Right atrium auricular region (tissue), 2 donors: ENCODE measurements at regions not wholly inside any gene's neighbourhood (a gene's known extent, or its start where the extent isn't known, plus 50 kb on each side); places are given as distances from the start of the nearest gene placed in this dataset.

Source experiments
- DNase-seq: peaks from one replicate; pipeline ENCODE4 v3.0.0-alpha.2; 2019; ENCODE audit warnings: low spot score
- H3K27ac ChIP-seq, 2 donors: fragments of 200-600 bp; sonication (generic); 1 replicate in 1 of 2; 2 replicates in 1 of 2; pipeline ENCODE4 v1.5.1; 2016 to 2019
- H3K27me3 ChIP-seq, 2 donors: fragments of 200-600 bp; sonication (generic); one replicate each; pipeline versions ENCODE4 v1.5.1 to v1.6.0; 2017 to 2019
- H3K36me3 ChIP-seq: fragments of 200-600 bp; sonication (generic); one replicate; pipeline ENCODE4 v1.5.1; 2016
- H3K4me1 ChIP-seq, 2 donors: fragments of 200-600 bp; sonication (generic); one replicate each; pipeline versions ENCODE4 v1.5.1 to v1.6.0; 2017 to 2019
- H3K4me3 ChIP-seq, 2 donors: fragments of 200-600 bp; sonication (generic); 1 replicate in 1 of 2; 2 replicates in 1 of 2; pipeline ENCODE4 v1.5.1; 2017 to 2019; ENCODE audit warnings: mild to moderate bottlenecking in 1 of 2, moderate library complexity in 1 of 2
- H3K9me3 ChIP-seq, 2 donors: fragments of 200-600 bp; sonication (generic); one replicate each; pipeline ENCODE4 v1.5.1; 2019
- CTCF ChIP-seq, 2 donors: fragments of 200-600 bp; sonication (generic); IDR thresholded peaks; one replicate each; pipeline ENCODE4 v1.5.1; 2019; ENCODE audit warnings: antibody characterized with exemption in 2 of 2

DNA sequence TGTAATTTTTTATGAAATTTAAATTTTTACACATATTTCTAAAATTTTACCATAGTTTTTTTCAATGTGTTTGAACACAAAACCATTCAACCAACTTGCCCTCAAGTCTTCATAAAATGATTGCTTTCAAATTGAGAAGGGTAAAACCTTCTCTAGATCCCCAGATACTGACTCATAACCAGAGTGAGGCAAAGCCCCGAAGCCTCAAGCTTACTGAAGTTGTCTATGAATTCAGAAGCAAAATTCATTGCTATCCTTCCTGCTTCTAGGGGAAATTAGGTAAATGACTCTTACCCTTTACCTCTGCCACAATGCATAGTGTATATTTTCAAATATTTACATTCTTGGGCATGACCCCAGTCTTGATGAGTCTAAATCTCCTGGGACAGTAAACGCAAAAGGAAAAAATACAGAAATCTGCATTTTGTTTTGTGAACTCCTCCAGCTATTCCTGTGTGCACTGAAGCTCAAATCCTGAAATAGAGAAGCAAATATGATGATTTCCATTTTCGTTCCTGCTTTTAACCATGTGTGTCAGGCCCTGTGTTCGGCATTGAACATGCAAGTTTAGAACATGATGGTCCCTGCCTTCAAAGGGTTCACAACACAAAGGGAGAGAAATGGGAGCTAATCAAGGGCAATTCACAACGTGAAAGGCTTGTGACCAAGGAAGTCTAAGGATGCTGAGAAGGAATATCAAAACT lies 246.3 kb downstream of the SUCLG1 start:
- no peak for DNase-seq
- Histone ChIP-seq H3K36me3 (no peaks in the 10 kb centered on the region), H3K9me3 (no peaks in the 10 kb centered on the region), H3K4me3 (no peak overlapping the region), H3K27me3 (no peaks in the 10 kb centered on the region), H3K4me1 (no peaks in the 10 kb centered on the region), H3K27ac (no peak overlapping the region)
- TF ChIP-seq CTCF (IDR thresholded peaks at IDR 0.05), result no peak

GRCh38 chr2:84209941-84210340 lies 249.1 kb downstream of the SUCLG1 start:
- Histone ChIP-seq H3K27me3 (no peaks in the 10 kb centered on the region), H3K4me1 (no peaks in the 10 kb centered on the region), H3K27ac (no peak overlapping the region), H3K36me3 (no peaks in the 10 kb centered on the region), H3K4me3 (no peak overlapping the region), H3K9me3 (no peaks in the 10 kb centered on the region)
- DNase-seq, result no peak
- TF ChIP-seq CTCF (IDR thresholded peaks at IDR 0.05), result no peak

- Histone ChIP-seq H3K27ac (no peak overlapping the region), H3K36me3 (no peaks in the 10 kb centered on the region), H3K27me3 (no peaks in the 10 kb centered on the region), H3K4me3 (no peak overlapping the region), H3K9me3 (no peaks in the 10 kb centered on the region), H3K4me1 (no peaks in the 10 kb centered on the region)
- TF ChIP-seq CTCF (IDR thresholded peaks at IDR 0.05), result no peak
- no peak for DNase-seq
These were observed 254.1 kb downstream of the SUCLG1 start for GRCh38 chr2:84204995-84205394.

DNA sequence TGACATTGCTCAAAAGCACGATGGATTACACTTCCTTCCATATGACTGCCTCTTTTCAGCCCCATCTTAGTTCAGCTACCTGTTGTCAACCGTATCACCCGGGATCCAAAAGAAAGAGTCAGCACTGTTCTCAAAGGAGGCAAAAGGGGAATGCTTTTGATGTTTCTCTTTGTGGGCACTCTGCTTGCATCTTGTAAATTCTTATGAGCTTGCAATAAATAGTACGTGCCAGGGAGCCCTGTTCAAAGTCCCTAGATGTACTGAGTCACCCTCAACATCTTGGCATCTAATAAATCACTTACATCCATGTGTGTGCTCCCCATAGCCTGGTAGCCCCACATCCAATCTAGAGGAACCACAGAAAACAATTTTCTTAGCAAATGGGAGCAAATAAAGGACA lies 256.9 kb downstream of the SUCLG1 start:
- Histone ChIP-seq H3K27me3 (no peaks in the 10 kb centered on the region), H3K36me3 (no peaks in the 10 kb centered on the region)

DNA sequence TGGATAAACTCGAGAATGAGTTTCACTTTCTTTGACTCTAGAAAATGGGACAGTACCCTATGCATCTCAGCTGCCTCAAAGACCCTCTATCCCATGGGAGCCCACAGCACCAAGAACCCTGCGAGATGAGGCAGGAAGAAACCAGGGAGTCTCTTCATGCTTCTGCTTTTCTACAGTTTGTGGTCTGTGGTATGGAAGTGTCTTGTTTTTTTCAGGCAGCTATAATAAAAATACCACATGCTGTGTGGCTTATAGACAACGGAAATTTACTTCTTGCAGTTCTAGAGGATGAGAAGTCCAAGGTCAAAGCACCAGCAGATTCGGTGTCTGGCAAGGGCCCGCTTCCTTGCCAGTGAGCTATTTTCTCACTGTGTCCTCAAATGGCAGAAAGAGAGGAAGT lies 257.9 kb downstream of the SUCLG1 start:
- TF ChIP-seq CTCF (IDR thresholded peaks at IDR 0.05), result no peak
- Histone ChIP-seq H3K27me3 (no peaks in the 10 kb centered on the region), H3K9me3 (no peaks in the 10 kb centered on the region), H3K27ac (no peak overlapping the region), H3K4me3 (no peak overlapping the region), H3K4me1 (no peaks in the 10 kb centered on the region), H3K36me3 (no peaks in the 10 kb centered on the region)
- no peak for DNase-seq

More for the DNA sequence above, 256.9 kb downstream of the SUCLG1 start:
- H3K4me3 ChIP-seq, result no peak overlapping the region
- TF ChIP-seq CTCF (IDR thresholded peaks at IDR 0.05), result no peak
- H3K4me1 ChIP-seq, result no peaks in the 10 kb centered on the region
- no peak for DNase-seq
- H3K27ac ChIP-seq, result no peak overlapping the region
- no peaks in the 10 kb centered on the region for H3K9me3 ChIP-seq

DNA sequence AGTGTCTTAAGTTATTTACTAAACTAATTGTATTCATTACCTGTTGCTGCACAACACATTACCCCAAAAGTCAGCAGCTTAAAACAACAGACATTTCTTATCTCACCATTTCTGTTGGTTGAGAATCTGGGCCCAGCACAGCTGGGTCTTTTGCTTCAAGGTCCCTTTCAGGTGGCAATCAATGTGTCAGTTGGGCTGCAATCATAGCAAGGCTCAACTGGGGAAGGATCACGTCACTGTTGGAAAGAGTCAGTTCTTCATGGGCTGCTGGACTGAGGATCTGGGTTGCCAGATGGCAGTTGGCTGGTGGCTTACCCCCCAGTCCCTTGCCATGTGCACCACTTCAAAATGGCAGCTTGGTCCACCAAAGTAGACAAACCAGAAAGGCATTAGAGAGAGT lies 261.2 kb downstream of the SUCLG1 start:
- H3K9me3 ChIP-seq, result no peaks in the 10 kb centered on the region
- TF ChIP-seq CTCF (IDR thresholded peaks at IDR 0.05), result no peak
- H3K36me3 ChIP-seq, result no peaks in the 10 kb centered on the region
- no peaks in the 10 kb centered on the region for H3K4me1 ChIP-seq
- no peak overlapping the region for H3K4me3 ChIP-seq
- H3K27me3 ChIP-seq, result no peaks in the 10 kb centered on the region
- no peak for DNase-seq
- H3K27ac ChIP-seq, result no peak overlapping the region
